SK-N-MC (cell line): ENCODE measurements at regions not wholly inside any gene's neighbourhood (a gene's known extent, or its start where the extent isn't known, plus 50 kb on each side); places are given as distances from the start of the nearest gene placed in this dataset.

Source experiments
- EZH2 ChIP-seq: fragments of 200-600 bp; sonication (generic); IDR thresholded peaks from one replicate; pipeline ENCODE4 v1.6.1; 2017; ENCODE audit warnings: antibody characterized with exemption
- FOXP2 ChIP-seq: optimal IDR thresholded peaks from 2 replicates; pipeline ENCODE3; 2011; ENCODE audit warnings: mild to moderate bottlenecking, moderate library complexity; ENCODE audit not compliant: insufficient read depth; ENCODE audit errors: extremely low read length, control extremely low read depth
- POLR2AphosphoS5 ChIP-seq: IDR thresholded peaks from 2 replicates; pipeline ENCODE4 v1.6.1; 2012; ENCODE audit warnings: mild to moderate bottlenecking, low read depth, low read length, borderline replicate concordance

- TF ChIP-seq POLR2AphosphoS5: no peak
- TF ChIP-seq FOXP2: no peak
- TF ChIP-seq EZH2: no peak
These were observed 88.6 kb downstream of the MRPL14 start for GRCh38 chr6:44038543-44039065.
